ENCODE measurements at regions not wholly inside any gene's neighbourhood (a gene's known extent, or its start where the extent isn't known, plus 50 kb on each side); places are given as distances from the start of the nearest gene placed in this dataset.

DNA sequence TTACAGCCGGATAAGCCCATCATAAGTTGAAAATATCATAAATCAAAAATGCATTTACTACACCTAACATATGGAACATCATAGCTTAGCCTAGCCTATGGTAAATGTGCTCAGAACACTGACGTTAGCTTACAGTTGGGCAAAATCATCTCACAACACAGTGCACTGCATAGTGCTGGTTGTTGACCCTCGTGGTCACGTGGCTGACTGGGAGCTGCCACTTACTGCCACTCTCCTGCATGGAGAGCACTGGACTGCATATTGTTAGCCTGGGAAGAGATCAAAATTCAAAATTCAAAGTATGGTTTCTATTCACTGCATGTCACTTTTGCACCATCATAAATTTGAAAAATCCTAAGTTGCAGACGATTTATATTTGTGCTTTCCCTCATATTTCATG, 94.0 kb upstream of the CACNA2D3 start:
- TF ChIP-seq CTCF (IDR thresholded peaks at IDR 0.05) (no peak), POLR2A (IDR thresholded peaks at IDR 0.05) (no peak)
